GM12865 (cell line): ENCODE measurements at regions not wholly inside any gene's neighbourhood (a gene's known extent, or its start where the extent isn't known, plus 50 kb on each side); places are given as distances from the start of the nearest gene placed in this dataset.

Experiments
- DNase-seq: peaks from one replicate; pipeline ENCODE4 v3.0.0; 2010; ENCODE audit warnings: low read depth
- H3K4me3 ChIP-seq: 2 replicates; pipeline ENCODE4 v1.5.1; 2011; ENCODE audit warnings: mild to moderate bottlenecking, low read depth, low read length, control low read depth
- TF ChIP-seq, protein P1 (sequence below): IDR thresholded peaks from 2 replicates; pipeline ENCODE4 v1.5.1; 2011; ENCODE audit warnings: low read length, control low read depth, low read depth, inconsistent platforms; ENCODE audit not compliant: insufficient read depth; ENCODE audit errors: missing control alignments

GRCh38 chr5:113939988-113940387 lies 421.9 kb upstream of the KCNN2 start:
- DNase-seq: no peak
- no peak overlapping the region for H3K4me3 ChIP-seq
- TF ChIP-seq, protein P1, sequence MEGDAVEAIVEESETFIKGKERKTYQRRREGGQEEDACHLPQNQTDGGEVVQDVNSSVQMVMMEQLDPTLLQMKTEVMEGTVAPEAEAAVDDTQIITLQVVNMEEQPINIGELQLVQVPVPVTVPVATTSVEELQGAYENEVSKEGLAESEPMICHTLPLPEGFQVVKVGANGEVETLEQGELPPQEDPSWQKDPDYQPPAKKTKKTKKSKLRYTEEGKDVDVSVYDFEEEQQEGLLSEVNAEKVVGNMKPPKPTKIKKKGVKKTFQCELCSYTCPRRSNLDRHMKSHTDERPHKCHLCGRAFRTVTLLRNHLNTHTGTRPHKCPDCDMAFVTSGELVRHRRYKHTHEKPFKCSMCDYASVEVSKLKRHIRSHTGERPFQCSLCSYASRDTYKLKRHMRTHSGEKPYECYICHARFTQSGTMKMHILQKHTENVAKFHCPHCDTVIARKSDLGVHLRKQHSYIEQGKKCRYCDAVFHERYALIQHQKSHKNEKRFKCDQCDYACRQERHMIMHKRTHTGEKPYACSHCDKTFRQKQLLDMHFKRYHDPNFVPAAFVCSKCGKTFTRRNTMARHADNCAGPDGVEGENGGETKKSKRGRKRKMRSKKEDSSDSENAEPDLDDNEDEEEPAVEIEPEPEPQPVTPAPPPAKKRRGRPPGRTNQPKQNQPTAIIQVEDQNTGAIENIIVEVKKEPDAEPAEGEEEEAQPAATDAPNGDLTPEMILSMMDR: no peak

DNA sequence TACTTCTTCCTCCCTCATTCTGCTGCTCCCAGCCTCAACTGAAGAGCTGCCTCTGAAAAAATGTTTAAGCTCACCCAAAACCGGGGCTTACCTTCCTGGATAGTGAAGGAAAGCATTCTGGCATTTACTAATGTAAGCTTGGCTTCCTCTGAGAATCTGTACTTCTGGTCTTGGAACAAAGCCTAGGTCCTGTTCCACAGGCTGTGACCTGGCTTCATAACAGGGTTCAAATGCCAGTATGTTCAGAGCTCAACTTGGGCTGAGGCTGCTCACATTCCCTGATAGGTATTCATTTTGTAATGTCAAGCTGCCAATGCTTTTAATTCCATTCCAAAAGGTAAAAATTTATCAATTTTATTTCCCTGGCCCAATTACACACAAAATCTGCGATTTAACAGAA lies 411.7 kb upstream of the KCNN2 start:
- DNase-seq: no peak
- no peak overlapping the region for H3K4me3 ChIP-seq
- TF ChIP-seq, protein P1: no peak

DNA sequence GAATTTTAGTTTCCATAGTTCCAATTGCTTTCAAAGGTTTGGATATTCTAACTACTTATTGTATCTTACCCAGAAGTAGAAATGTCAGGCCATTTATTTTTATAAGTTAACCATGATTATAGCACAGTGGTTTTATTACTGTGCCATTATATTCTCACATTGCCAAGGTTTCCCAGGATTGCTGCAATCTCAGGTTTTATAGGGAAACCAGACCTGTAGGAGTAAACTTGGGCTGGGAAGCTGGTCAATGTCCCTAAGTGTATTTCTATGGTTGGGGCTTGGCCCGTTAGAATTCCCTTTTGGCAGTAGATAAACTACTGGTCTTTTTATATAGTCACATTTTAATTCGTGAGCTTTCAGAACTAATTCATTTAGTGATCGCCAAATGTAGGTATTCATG lies 396.6 kb upstream of the KCNN2 start:
- no peak overlapping the region for H3K4me3 ChIP-seq
- no peak for DNase-seq
- TF ChIP-seq, protein P1: no peak

DNA sequence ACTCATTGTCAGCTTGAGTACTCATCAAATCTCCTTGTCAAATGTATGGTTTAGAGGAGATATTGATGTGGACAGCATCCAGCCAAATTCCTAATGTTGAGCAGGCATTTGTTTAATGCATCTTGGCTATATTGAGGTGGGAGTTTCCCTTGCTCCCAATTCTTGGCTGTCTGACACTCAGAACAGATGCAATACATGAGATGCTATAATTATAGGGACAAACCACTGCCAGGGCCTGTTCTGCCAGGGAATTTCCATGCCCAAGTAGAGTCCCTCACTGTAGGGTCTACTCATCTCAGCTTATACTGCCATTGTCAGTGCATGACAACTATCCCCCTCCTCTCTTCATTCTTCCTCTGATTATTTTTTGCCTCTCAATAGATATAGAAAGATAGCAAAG lies 392.0 kb upstream of the KCNN2 start:
- DNase-seq: no peak
- TF ChIP-seq, protein P1: no peak
- no peak overlapping the region for H3K4me3 ChIP-seq

DNA sequence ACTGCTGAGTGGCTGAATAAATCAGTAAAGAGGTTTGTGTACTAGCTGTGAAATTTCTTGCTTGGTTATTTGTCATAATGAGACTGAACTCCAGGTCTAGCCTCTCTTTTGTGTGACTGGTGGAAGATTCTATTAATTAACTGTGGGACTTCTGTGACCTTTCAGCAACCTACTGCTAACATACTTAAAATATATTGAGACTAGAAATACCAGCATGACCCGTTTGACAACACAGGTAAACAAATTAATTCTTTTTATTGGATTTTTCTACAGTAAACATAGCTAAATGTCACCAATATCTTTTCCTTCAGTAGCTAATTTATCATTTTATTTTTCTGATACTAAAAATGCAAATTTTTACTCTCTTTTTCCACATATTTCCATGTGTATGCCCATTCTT lies 390.4 kb upstream of the KCNN2 start:
- no peak overlapping the region for H3K4me3 ChIP-seq

DNA sequence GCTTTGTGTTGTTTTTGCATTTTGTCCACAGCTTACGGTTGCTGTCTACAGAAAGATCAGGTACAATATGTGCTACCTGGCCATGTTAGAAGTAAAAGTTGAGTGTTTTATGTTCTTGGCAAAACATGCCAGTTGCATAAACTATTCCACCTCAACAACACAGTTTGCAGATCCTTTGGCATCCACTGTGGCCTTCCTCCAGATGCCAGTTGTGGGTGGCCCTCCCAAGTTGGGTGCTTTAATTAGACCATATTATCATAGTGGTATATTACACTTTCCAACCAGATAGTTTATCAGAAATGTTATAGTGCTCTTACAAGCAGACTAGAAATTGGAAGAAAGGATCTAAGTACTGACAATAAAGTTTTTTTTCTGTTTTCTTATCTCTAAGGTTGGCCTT lies 386.9 kb upstream of the KCNN2 start:
- TF ChIP-seq, protein P1: no peak
- no peak for DNase-seq

More for the DNA sequence above, 390.4 kb upstream of the KCNN2 start:
- DNase-seq: no peak
- TF ChIP-seq, protein P1: no peak

DNA sequence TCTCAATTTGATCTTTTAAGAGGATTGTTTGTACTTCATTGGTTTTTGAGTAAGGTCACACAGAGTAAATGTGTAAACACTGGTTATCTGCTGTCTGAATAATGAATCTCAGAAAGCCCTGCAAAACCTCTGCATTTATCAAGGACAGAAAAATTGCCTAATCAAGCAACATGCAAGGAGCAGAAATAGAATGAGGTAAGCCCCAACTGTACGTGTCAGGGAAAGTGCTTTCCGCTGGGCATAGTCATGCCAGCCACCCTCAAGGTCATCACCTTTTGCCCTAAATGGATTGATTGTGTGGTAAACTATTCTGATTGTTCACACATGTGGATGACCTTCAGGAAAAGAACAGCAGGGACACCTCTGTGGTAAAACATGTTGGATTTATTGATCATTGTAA lies 376.9 kb upstream of the KCNN2 start:
- no peak overlapping the region for H3K4me3 ChIP-seq
- no peak for DNase-seq
- TF ChIP-seq, protein P1: no peak

More for the DNA sequence above, 386.9 kb upstream of the KCNN2 start:
- no peak overlapping the region for H3K4me3 ChIP-seq
